GM18519 (cell line): ENCODE measurements at regions not wholly inside any gene's neighbourhood (a gene's known extent, or its start where the extent isn't known, plus 50 kb on each side); places are given as distances from the start of the nearest gene placed in this dataset.

Source experiments
- ATAC-seq: cut with Tn5 transposase; IDR thresholded peaks from one replicate; pipeline ENCODE4 v1.9.1; 2021; ENCODE audit warnings: mild to moderate bottlenecking, moderate library complexity; ENCODE audit not compliant: unreplicated experiment, low FRiP score

DNA sequence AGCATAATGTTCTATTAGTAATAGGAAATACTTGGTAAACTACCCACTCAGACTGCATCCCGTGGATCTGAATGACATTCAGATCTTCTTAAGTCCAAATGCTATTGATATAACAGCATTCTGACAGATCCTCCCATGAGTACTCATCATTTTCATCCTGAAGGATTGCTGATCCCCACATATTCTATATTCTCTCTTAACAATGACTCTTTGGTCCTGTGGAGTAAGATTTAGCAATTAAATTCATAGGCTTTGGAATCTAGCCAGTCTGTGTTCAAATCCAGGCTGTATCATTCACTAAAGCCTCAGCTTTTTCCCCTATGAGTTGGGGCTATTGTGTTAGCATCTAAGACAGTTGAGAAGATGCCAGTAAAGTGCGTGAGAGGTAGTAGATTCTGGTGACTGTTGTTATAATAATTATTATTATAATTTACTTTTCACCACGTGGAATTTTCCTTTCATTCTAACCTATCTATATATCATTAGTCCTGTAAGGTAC is 591.3 kb upstream of the SYT4 start:
- no peak for ATAC-seq

DNA sequence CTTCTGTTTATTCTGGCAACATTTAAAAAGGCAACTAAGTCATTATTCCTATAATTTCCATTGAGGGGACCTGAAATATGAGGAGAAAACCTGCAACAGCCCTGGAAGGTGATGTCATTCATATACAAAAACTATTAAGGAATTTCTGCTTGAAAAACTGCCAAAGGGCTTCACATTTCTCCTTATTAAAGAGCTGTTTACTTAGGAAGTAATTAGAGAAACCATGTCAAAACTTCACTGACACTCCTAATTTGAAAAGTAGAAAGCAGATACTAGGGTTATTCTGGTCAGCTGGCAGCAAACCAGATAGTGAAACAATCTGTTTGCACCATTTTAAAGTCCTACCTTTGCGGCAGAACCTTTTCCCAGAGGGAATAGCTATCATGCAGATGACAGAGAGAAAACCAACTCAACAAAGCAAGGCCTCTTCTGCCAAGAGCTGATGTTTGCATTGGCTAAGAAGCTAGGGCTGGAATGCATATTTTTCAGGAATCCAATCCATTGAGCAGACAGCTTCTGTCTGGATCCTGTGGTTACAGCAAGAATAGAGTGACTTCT is 592.2 kb upstream of the SYT4 start:
- no peak for ATAC-seq

DNA sequence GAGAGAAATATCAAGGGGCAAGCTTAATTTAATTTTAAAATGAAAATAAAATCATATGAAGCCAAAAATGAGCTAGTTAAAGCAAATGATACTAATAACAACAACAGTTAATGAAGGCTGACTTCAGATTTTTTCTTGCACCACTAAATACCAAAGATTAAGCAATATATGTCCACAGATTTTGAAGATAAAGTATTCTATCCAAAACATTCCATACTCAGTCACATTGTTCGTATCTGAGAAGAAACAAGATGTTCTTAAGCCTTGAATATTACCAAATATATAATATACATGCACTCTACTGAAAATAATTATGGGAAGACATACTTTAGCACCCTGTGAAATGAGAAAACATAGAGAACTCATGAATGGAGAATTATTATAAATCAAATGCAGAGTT is 593.3 kb upstream of the SYT4 start:
- no peak for ATAC-seq

DNA sequence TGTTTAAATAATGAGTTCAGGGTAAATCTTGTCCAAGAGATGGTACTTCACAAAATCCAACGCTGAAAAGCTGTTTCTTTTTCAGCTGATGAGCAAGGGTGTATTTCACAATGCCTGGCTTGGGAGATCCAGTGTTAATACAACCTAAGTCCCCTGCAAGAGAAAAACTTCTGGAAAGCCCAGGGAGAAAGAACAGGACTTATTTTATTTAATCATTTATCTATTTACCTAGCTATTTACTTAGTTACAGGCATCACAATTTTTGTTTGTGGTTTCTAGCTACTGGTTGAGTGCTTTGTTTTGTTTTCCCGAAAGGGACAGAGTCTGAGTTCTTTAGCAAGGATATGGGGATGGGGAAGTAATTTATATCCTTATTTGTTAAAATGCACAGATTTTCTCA is 598.2 kb upstream of the SYT4 start:
- no peak for ATAC-seq

DNA sequence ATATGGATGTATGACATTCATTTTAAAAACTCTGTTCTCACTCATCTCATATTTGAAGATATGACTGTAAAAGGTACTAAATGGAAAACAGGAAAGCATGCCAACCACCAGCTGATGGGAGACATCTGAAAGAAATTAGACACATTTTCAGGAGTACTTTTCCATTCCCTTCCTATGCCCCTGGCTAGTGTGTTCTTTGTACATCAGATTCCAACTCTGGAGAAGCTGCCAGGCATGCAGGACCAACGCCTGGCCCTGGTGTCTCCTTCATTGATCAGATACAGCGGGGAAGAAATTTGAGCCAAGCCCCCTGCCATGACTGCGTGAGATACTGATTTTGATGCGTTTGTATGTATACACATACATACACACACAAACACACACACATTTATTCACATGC is 599.0 kb upstream of the SYT4 start:
- no peak for ATAC-seq

DNA sequence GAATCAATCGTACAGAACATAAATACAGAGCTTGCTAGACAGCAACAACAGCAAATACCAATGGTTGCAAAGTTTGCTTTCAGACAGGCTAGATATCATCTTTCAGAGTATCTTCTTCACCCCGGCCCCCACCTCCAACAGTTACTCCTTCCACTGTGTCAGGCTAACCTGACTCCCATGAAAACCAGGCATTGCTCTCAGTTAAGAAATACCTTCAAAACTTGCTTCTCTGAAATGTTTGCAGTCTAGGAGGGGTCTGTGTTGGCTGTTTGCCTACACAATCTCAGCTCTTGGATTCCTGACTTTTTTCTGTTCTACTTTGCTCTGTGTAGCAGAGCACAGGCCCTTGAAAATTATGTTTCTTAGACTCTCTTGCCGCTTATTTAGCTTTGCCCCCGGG is 599.5 kb upstream of the SYT4 start:
- ATAC-seq: no peak

DNA sequence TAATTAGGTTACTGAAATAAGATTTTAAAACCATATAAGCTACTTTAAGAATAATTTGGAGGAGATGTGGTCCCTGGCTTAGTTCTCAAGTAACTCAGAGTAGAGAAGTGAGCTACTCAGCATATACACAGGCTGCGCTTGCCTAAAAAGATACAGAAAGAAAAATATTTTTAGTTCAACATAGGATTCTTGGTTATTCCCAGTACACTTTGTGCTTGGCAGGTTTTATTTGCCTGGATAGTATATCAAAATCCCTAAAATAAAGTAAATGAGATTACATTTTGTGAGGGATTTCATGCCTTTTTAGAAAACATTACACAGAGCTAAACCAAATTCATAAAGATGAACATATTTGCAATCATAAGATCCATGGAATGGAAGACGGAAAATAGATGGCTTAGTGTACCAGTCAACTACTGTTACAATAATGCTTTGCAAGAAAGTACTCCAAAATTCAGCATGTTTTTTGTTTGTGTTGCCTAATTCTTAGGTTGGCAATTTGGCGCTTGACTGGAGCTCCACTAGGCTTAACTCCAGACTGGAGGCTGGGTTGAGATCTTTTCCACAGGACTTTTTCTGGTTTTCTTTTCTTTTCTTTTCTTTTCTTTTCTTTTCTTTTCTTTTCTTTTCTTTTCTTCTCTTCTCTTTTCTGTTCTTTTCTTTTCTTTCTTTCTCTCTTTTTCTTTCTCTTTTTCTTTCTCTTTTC is 600.5 kb upstream of the SYT4 start:
- no peak for ATAC-seq

DNA sequence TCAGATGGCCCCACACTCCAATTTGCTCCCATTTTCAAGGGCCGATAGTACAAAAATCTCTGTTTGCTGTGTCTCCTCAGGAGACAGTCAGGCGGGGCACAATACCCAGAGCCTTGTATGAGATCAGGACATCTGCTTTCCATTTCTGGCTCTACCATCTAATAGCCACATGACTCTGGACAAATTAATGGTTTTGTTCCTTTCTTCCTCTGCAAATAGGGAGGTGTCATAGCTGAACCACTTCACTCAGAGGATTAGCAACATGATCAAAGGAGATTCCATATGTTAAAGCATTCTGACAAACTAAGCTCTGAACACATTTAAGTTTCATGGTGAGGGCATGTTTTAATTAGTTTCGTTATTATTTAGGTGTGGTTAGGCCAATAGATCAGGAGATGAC is 602.1 kb upstream of the SYT4 start:
- ATAC-seq: no peak

DNA sequence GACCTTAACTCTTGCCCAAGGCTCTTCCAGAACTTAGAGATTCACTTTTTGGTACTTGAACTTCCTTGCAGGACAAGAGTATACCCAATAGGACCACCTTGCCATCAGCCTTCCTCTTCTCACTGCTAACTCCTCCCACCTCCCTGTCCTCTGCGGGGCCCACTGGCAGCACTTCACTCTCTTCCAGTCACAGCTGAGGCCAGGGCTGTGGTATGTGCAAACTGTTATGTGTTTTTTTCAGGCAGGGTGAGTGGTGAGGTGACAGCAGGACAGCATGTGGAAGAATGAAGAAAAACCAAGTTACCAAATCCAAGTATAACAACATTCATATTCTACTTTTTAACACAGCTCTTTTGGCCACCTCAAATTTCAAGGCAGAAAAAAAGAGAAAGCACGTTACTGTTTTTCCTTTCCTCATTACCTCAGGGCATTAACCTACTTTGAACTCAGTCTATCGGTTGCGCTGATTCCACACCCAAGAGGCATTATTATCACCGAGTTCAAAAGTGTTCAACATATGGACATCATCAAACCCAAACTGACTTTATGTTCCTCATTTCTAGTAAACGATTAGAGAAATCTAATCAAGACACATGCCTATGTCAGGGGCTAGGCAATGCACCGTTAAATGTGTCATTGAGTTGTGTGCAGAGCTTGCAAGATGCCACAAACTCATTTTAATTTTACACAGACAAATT is 605.2 kb upstream of the SYT4 start:
- no peak for ATAC-seq

DNA sequence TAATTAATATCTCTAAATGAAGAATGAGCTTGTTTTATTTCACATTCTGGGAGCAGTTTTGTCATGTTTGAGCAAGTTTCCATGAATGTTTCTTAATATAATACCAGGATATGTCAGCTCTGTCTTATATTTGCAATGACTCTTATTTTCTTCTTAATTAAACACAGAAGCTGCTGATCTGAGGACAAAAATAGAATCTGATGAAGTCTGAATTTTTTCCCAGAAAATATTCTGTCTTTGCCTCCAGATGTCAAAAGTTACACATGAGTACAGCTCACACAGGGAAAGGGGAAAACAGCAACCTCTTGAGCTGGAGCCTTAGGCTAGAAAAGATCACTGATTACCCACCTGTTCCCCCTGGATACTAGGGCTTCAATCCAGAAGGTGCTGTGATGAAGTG is 606.6 kb upstream of the SYT4 start:
- no peak for ATAC-seq

DNA sequence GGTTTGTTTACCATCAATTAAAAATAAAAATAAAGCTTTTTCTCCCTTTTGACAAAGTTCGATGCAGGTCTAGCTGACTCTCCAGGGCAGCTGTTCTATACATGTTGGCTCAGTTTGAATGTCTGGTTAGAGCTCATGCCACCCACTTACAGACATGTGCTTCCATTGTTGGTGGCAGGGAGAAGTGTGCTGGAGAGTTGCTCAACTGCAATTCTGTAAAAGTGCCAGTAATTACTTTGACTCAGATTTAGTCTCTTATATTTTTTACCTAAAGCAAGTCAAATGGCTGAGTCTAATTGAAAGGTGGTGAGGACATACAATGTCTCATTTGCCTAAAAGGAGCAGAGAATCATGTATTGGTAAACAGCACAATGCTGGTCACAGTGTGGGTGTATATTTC is 609.1 kb upstream of the SYT4 start:
- no peak for ATAC-seq

DNA sequence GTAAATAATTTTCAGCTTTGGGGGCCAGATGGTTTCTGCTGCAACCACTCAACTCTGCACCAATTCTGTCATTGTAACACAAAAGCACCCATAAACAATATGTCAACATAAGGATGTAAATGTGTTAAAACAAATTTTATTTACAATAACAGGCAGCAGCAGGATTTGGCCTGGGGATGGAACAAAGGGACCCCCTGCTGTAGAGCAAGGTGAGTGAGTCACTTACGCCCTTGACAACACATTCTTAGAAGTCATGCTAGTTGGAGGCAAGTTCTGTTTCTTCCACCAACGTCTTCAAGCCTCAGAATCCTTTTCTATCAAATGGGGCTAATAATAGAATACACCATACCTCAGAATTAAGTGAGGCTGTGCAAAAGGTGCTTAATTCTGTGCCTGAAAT is 610.2 kb upstream of the SYT4 start:
- no peak for ATAC-seq

DNA sequence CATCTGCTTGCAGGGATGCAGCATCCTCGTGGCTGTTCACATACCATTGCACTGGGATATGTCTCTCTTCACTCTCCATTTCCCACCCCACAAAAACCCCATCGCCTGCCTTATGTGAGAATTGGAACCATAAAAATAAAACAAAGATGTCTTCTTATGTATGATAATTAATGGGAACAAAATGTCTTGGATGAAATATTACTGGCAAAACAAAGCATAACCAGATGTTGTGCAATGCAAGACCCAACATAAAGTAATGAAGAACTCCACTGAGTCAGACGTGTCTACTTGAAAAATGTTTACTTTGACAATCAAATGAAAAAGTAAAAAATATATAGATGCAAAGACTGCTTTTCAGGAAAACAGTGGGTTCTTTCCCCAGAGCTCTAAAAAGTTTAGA is 611.3 kb upstream of the SYT4 start:
- no peak for ATAC-seq

DNA sequence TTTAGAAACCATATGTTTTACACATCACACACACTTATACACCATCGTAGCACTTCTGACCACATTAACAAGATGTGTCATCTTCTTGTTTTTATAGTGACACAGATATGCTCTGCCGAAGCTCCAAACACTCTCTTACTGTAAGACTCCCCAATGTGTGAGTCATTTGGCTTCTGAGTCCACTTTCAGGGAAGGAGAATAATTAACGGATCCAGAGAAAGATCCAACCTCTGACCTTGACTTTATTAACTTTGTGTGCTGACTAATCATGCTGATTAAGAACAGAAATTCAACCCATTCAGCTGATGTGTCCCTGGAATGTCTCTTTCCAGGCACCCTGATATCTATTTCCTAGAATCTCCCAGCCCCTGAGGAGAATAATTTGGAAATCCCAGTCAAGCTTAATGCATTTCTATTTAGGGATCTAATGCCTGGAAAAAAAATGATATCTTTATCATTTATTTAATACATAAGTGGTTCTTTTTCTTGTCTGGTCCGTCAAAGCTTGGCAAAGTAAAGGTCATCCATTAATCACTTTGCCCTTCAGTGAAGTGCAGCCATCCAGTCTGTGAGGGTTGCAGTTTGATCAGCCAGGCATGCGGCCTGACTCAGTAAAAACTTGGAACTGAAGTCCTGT is 615.8 kb upstream of the SYT4 start:
- ATAC-seq: no peak

DNA sequence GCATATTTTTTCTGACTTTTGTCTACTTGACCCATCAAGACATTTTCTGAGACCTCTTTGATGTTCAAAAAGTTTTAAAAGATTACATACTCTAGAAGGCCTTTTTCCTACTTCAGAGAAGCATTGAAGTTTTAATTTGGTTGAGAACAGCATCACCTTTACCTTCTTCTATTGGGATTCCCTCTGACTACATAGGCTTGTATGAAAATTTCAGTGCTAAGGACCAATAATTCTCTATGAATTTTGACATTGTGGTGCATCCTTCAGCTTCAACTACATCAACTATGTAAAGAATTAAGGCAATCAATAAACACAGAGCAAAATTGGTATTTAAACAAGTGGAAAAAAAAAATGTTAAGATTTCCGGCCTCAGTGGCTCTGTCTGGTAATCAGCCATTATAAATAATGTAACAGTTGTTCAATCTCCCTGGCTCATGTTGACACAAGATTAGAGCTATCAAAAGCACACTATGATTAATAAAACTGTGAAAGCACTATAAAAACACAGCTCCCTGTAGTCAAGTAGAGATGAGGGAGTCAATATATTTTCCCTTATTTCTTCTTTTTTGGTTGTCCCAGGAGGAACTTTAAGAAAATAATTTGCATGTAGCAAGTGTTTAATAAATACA is 627.0 kb upstream of the SYT4 start:
- ATAC-seq: no peak

DNA sequence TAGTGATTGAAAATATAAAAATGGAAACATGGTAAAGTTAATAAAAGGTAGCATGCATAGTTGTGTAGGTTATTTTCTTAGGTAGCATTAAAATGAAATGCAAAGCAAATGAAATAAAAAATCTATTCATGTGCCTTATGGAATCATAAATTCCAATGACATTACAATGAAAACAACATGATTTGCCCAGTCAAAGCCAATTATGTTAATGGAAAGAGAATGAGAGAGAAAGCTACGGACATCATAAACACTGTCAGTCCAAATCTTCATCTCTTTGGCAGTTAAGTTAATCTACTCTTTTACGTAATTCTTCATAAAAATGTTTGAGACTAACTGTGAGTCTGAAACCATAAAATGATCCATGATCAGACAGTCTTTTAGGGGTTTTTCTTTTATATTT is 636.7 kb upstream of the SYT4 start:
- ATAC-seq: no peak

DNA sequence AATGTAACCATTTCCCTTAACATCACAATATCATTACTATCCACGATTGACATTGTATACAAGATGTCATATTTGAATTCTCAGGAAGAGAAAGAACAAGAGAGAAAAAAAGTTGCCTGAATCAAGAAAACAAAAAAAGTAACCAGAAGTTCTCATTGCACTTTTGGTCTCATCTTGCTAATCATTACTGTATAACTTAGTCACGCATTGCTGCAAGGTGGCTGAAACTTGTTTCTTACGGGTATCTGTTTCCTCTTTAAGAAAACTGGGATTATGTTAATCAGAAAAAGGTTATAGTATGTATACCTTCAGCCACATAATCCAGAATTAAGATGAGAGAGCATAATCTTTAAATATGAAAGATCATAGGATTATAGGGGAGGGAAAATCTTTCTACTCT is 639.7 kb upstream of the SYT4 start:
- ATAC-seq: no peak

DNA sequence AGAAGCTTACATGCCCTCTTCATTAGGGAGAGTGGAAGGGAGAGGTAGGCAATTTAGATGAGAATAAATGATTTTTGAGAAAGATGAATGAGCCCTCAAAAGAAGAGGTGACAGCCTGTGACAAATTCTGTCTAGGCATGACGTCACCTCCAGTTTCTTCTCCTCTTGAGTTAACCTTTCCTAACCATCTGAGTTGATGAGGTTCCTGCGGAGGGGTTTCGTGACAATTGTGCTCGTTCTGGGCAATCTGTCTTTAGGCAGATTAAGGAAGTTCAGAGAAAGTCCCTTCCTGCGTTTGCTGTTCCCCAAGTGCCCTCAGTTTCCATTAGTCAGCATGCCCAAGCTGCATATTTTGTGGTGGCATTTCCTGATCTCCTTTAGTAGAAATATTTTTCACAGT is 640.2 kb upstream of the SYT4 start:
- ATAC-seq: no peak

DNA sequence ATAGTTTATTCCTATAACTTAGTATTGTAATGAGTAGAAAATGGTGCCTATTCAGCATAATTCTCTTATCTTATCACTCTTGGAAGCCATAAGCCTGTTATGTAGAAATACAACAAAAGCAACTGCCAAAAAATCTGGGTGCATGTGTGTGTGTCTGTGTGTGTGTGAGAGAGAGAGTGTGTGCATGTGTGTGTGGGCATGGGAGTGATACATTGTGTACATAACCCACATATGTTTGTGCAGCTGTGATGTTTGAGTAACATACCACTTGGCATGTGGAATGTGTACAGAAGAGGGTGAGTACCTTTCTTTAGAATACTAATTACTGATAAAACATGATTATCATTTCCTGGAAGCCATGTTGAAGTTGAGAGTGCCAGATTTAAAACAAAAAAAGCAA is 642.3 kb upstream of the SYT4 start:
- no peak for ATAC-seq

DNA sequence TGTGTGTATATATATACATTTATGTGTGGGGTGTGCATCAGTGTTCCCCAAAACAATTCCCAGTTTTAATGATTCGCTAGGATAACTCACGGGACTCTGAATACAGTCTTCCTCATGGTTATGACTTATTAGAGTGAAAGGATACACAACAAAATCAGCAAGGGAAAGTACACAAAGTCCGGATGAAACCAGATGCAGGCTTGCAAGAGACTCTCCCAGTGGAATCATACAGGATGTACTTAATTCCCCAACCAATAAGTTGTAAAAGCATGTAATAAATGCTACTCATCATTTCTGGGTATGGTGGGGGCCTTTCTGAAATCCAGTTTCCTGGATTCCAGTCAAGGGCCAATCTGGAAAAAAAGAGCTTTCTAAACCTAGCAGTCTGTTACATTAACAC is 654.1 kb upstream of the SYT4 start:
- no peak for ATAC-seq

DNA sequence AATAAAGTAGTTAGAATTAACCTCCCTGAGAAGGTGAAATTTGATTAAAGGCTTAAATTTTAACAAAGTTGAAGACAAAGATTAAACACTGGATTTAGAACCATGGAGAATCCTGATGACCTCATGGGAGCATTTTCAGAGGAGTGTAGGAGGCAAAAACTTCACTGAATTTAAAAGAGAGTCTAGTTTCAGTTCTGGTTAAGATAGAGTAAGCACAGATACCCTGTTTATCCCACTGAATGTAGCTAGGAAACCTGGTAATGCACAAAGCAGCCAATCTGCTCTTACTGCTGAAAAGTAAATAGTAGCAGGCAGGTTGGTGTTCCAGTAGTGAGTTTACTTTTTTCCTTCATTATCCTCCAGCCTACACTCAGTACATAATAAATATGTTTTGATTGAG is 654.9 kb upstream of the SYT4 start:
- ATAC-seq: no peak
